Adipocyte (in vitro differentiated cells): ENCODE measurements at regions not wholly inside any gene's neighbourhood (a gene's known extent, or its start where the extent isn't known, plus 50 kb on each side); places are given as distances from the start of the nearest gene placed in this dataset.
"Not testable (repeated sequence)": the region's sequence is repeated elsewhere in the genome, so short reads cannot be mapped to it uniquely, and the experiment has no call there.

Source experiments
- DNase-seq: peaks from one replicate; pipeline ENCODE4 v3.0.0-alpha.2; 2015; ENCODE audit warnings: low read depth
- H3K27me3 ChIP-seq: replicated peaks from 2 replicates; pipeline ENCODE4 v1.7.0; 2013; ENCODE audit warnings: mild to moderate bottlenecking, low read length, moderate library complexity; ENCODE audit not compliant: control insufficient read depth, insufficient read depth
- H3K36me3 ChIP-seq: 2 replicates; pipeline ENCODE4 v1.7.0; 2013; ENCODE audit warnings: low read length, mild to moderate bottlenecking, moderate library complexity; ENCODE audit not compliant: control insufficient read depth, insufficient read depth, severe bottlenecking
- H3K4me1 ChIP-seq: 2 replicates; pipeline ENCODE4 v1.7.0; 2013; ENCODE audit warnings: mild to moderate bottlenecking, low read length, moderate library complexity; ENCODE audit not compliant: control insufficient read depth, insufficient read depth
- H3K4me3 ChIP-seq: 2 replicates; pipeline ENCODE4 v1.7.0; 2013; ENCODE audit warnings: mild to moderate bottlenecking, low read length, moderate library complexity
- H3K9ac ChIP-seq: 2 replicates; pipeline ENCODE4 v1.7.0; 2013; ENCODE audit warnings: mild to moderate bottlenecking, low read length, moderate library complexity
- H3K9me3 ChIP-seq: 2 replicates; pipeline ENCODE4 v1.7.0; 2013; ENCODE audit warnings: mild to moderate bottlenecking, low read length, moderate library complexity; ENCODE audit not compliant: control insufficient read depth

- Histone ChIP-seq H3K9me3 (no peaks in the 10 kb centered on the region), H3K36me3 (no peaks in the 10 kb centered on the region), H3K4me3 (no peak overlapping the region), H3K9ac (no peak overlapping the region), H3K27me3 (no peaks in the 10 kb centered on the region), H3K4me1 (no peaks in the 10 kb centered on the region)
- no peak for DNase-seq
Observed at GRCh38 chr11:91312541-91312940, 912.1 kb upstream of the FAT3 start.

- no peak for DNase-seq
- no peaks in the 10 kb centered on the region for H3K9me3 ChIP-seq
- no peaks in the 10 kb centered on the region for H3K4me1 ChIP-seq
- H3K9ac ChIP-seq: no peak overlapping the region
- no peak overlapping the region for H3K4me3 ChIP-seq
- H3K27me3 ChIP-seq: no peaks in the 10 kb centered on the region
- H3K36me3 ChIP-seq: no peaks in the 10 kb centered on the region
Observed at GRCh38 chr11:91310085-91310484, 914.5 kb upstream of the FAT3 start.

GRCh38 chr11:91308069-91308468 is 916.5 kb upstream of the FAT3 start:
- DNase-seq: no peak
- no peaks in the 10 kb centered on the region for H3K4me1 ChIP-seq
- H3K9me3 ChIP-seq: no peaks in the 10 kb centered on the region
- no peaks in the 10 kb centered on the region for H3K36me3 ChIP-seq
- H3K27me3 ChIP-seq: no peaks in the 10 kb centered on the region
- no peak overlapping the region for H3K9ac ChIP-seq
- H3K4me3 ChIP-seq: no peak overlapping the region

GRCh38 chr11:91305402-91305801 is 919.2 kb upstream of the FAT3 start:
- Histone ChIP-seq H3K4me1 (no peaks in the 10 kb centered on the region), H3K9ac (no peak overlapping the region), H3K27me3 (no peaks in the 10 kb centered on the region), H3K4me3 (no peak overlapping the region), H3K9me3 (no peaks in the 10 kb centered on the region), H3K36me3 (no peaks in the 10 kb centered on the region)
- no peak for DNase-seq

- Histone ChIP-seq H3K4me1 (no peaks in the 10 kb centered on the region), H3K4me3 (no peak overlapping the region), H3K9ac (no peak overlapping the region), H3K9me3 (no peaks in the 10 kb centered on the region), H3K27me3 (no peaks in the 10 kb centered on the region), H3K36me3 (no peaks in the 10 kb centered on the region)
- DNase-seq: no peak
Observed at GRCh38 chr11:91303749-91304148, 920.9 kb upstream of the FAT3 start.

GRCh38 chr11:91299980-91300379 is 924.6 kb upstream of the FAT3 start:
- Histone ChIP-seq H3K4me1 (no peaks in the 10 kb centered on the region), H3K4me3 (no peak overlapping the region), H3K27me3 (no peaks in the 10 kb centered on the region)

GRCh38 chr11:91296629-91297028 is 928.0 kb upstream of the FAT3 start:
- H3K4me1 ChIP-seq: no peaks in the 10 kb centered on the region
- H3K27me3 ChIP-seq: no peaks in the 10 kb centered on the region
- no peaks in the 10 kb centered on the region for H3K36me3 ChIP-seq
- no peaks in the 10 kb centered on the region for H3K9me3 ChIP-seq
- no peak for DNase-seq
- H3K9ac ChIP-seq: no peak overlapping the region
- H3K4me3 ChIP-seq: no peak overlapping the region

More at GRCh38 chr11:91299980-91300379, 924.6 kb upstream of the FAT3 start:
- no peaks in the 10 kb centered on the region for H3K9me3 ChIP-seq
- no peak overlapping the region for H3K9ac ChIP-seq
- no peaks in the 10 kb centered on the region for H3K36me3 ChIP-seq
- DNase-seq: no peak

- Histone ChIP-seq H3K4me3 (no peak overlapping the region), H3K9ac (no peak overlapping the region), H3K36me3 (no peaks in the 10 kb centered on the region), H3K4me1 (no peaks in the 10 kb centered on the region), H3K27me3 (no peaks in the 10 kb centered on the region), H3K9me3 (no peaks in the 10 kb centered on the region)
- DNase-seq: no peak
Observed at GRCh38 chr11:91295591-91295990, 929.0 kb upstream of the FAT3 start.

GRCh38 chr11:91293119-91293518 is 931.5 kb upstream of the FAT3 start:
- Histone ChIP-seq H3K36me3 (no peaks in the 10 kb centered on the region), H3K9ac (no peak overlapping the region)
- no peak for DNase-seq

GRCh38 chr11:91272089-91272488 is 952.5 kb upstream of the FAT3 start:
- DNase-seq: no peak
- Histone ChIP-seq H3K4me3 (no peak overlapping the region), H3K36me3 (no peaks in the 10 kb centered on the region), H3K4me1 (no peaks in the 10 kb centered on the region), H3K9me3 (no peaks in the 10 kb centered on the region), H3K9ac (no peak overlapping the region), H3K27me3 (no peaks in the 10 kb centered on the region)

More at GRCh38 chr11:91293119-91293518, 931.5 kb upstream of the FAT3 start:
- Histone ChIP-seq H3K9me3 (peaks cover 7% of the 10 kb centered on the region), H3K4me1 (no peaks in the 10 kb centered on the region), H3K27me3 (no peaks in the 10 kb centered on the region), H3K4me3 (no peak overlapping the region)

GRCh38 chr11:91268512-91269295 is 955.9 kb upstream of the FAT3 start:
- H3K27me3 ChIP-seq, DNase-seq, H3K9me3 ChIP-seq, H3K4me3 ChIP-seq, H3K4me1 ChIP-seq, H3K36me3 ChIP-seq, H3K9ac ChIP-seq: not testable (repeated sequence)

- Histone ChIP-seq H3K27me3 (no peaks in the 10 kb centered on the region), H3K4me1 (no peaks in the 10 kb centered on the region), H3K36me3 (no peaks in the 10 kb centered on the region), H3K4me3 (no peak overlapping the region), H3K9ac (no peak overlapping the region), H3K9me3 (no peaks in the 10 kb centered on the region)
- no peak for DNase-seq
Observed at GRCh38 chr11:91265946-91266345, 958.7 kb upstream of the FAT3 start.
